ENCODE measurements at regions not wholly inside any gene's neighbourhood (a gene's known extent, or its start where the extent isn't known, plus 50 kb on each side); places are given as distances from the start of the nearest gene placed in this dataset.

- DNase-seq (ENCODE audit: low spot score) = no peak
- BruUV-seq (replicated peaks) = no TSS peak
- intact Hi-C loops (cut with micrococcal nuclease; ENCODE audit: unreplicated experiment) = no loop called here
These were observed 1308.4 kb downstream of the SLITRK5 start for GRCh38 chr13:88979465-88980175.

DNA sequence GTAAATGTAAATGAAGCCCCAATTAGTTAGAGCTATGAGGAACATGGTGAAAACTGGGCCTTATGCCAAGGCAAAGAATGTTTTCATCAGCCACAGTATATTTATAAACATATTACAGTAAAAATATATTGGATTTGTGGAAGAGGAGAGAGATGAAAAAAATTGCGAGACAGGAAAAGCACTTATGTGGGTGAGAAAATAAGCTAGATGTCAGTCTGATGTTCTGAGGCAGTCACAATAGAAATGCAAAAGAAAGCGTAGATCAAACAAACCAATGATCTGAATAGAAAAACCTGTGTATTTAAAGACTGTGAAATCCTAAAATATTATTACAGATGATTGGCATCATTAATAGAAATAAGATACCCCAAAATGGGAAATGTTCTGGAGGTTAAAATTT is 1332.5 kb downstream of the SLITRK5 start:
- no TSS peak for BruUV-seq (replicated peaks)
- no peaks in the 10 kb centered on the region for H3K4me1 ChIP-seq (ENCODE audit: insufficient read depth, low read length, poor library complexity, severe bottlenecking)
- H3K36me3 ChIP-seq (ENCODE audit: insufficient read depth, low read length, poor library complexity, severe bottlenecking) = no peaks in the 10 kb centered on the region
- no peak overlapping the region for H3K4me3 ChIP-seq (ENCODE audit: low read depth, low read length, poor library complexity, severe bottlenecking)
- H3K27ac ChIP-seq (ENCODE audit: low read depth, low read length, poor library complexity, severe bottlenecking) = no peak overlapping the region
- H3K27me3 ChIP-seq (replicated peaks; ENCODE audit: insufficient read depth, low read depth, low read length, poor library complexity) = no peaks in the 10 kb centered on the region
- no peaks in the 10 kb centered on the region for H3K9me3 ChIP-seq (ENCODE audit: low read depth, low read length, poor library complexity, severe bottlenecking)
- CTCF ChIA-PET = no interaction called here
- DNase-seq (ENCODE audit: low spot score) = no peak
- no peak for TF ChIP-seq EZH2 (IDR thresholded peaks at IDR 0.05; ENCODE audit: borderline replicate concordance, low read depth, low read length, poor library complexity, severe bottlenecking)
- TF ChIP-seq CTCF (conservative IDR thresholded peaks at IDR 0.05; ENCODE audit: low read depth, low read length) = no peak
- POLR2A ChIA-PET (ENCODE audit: low non-redundant PET) = no interaction called here
- intact Hi-C loops (cut with micrococcal nuclease; ENCODE audit: unreplicated experiment) = no loop called here

More at GRCh38 chr13:88979465-88980175, 1308.4 kb downstream of the SLITRK5 start:
- ChIA-PET POLR2A (ENCODE audit: low non-redundant PET) (no interaction called here), CTCF (no interaction called here)
- H3K27me3 ChIP-seq (replicated peaks; ENCODE audit: insufficient read depth, low read depth, low read length, poor library complexity) = no peaks in the 10 kb centered on the region
- H3K36me3 ChIP-seq (ENCODE audit: insufficient read depth, low read length, poor library complexity, severe bottlenecking) = no peaks in the 10 kb centered on the region
- H3K27ac ChIP-seq (ENCODE audit: low read depth, low read length, poor library complexity, severe bottlenecking) = no peak overlapping the region
- no peaks in the 10 kb centered on the region for H3K9me3 ChIP-seq (ENCODE audit: low read depth, low read length, poor library complexity, severe bottlenecking)
- TF ChIP-seq CTCF (conservative IDR thresholded peaks at IDR 0.05; ENCODE audit: low read depth, low read length) = no peak
- TF ChIP-seq EZH2 (IDR thresholded peaks at IDR 0.05; ENCODE audit: borderline replicate concordance, low read depth, low read length, poor library complexity, severe bottlenecking) = no peak
- no peaks in the 10 kb centered on the region for H3K4me1 ChIP-seq (ENCODE audit: insufficient read depth, low read length, poor library complexity, severe bottlenecking)
- no peak overlapping the region for H3K4me3 ChIP-seq (ENCODE audit: low read depth, low read length, poor library complexity, severe bottlenecking)

- Histone ChIP-seq H3K4me1 (ENCODE audit: insufficient read depth, low read length, poor library complexity, severe bottlenecking) (no peaks in the 10 kb centered on the region), H3K36me3 (ENCODE audit: insufficient read depth, low read length, poor library complexity, severe bottlenecking) (no peaks in the 10 kb centered on the region), H3K27me3 (replicated peaks; ENCODE audit: insufficient read depth, low read depth, low read length, poor library complexity) (no peaks in the 10 kb centered on the region), H3K4me3 (ENCODE audit: low read depth, low read length, poor library complexity, severe bottlenecking) (no peak overlapping the region), H3K9me3 (ENCODE audit: low read depth, low read length, poor library complexity, severe bottlenecking) (no peaks in the 10 kb centered on the region), H3K27ac (ENCODE audit: low read depth, low read length, poor library complexity, severe bottlenecking) (no peak overlapping the region)
- intact Hi-C loops (cut with micrococcal nuclease; ENCODE audit: unreplicated experiment) = no loop called here
- POLR2A ChIA-PET (ENCODE audit: low non-redundant PET) = no interaction called here
- CTCF ChIA-PET = no interaction called here
- no peak for DNase-seq (ENCODE audit: low spot score)
- TF ChIP-seq CTCF (conservative IDR thresholded peaks at IDR 0.05; ENCODE audit: low read depth, low read length) = no peak
- TF ChIP-seq EZH2 (IDR thresholded peaks at IDR 0.05; ENCODE audit: borderline replicate concordance, low read depth, low read length, poor library complexity, severe bottlenecking) = no peak
- BruUV-seq (replicated peaks) = no TSS peak
These were observed 1340.4 kb downstream of the SLITRK5 start for GRCh38 chr13:89011615-89012014.

Data from A673 (cell line).